A549 (cell line): ENCODE measurements at regions not wholly inside any gene's neighbourhood (a gene's known extent, or its start where the extent isn't known, plus 50 kb on each side); places are given as distances from the start of the nearest gene placed in this dataset.

Experiments used
- CEBPB ChIP-seq, 2 experiments: fragments of >200 bp in 1 of 2; sonication (Bioruptor Twin) in 1 of 2; formaldehyde crosslinking in 1 of 2; IDR thresholded peaks; 2 replicates each; pipeline ENCODE4 v1.6.1; 2012 to 2016
- CHD2 ChIP-seq: fragments of 150-350 bp; IDR thresholded peaks from 2 replicates; pipeline ENCODE4 v1.6.1; 2014; ENCODE audit warnings: low read length; ENCODE audit not compliant: partially characterized antibody
- EHF ChIP-seq: fragments of 250-450 bp; sonication (Bioruptor Pico); IDR thresholded peaks from 2 replicates; pipeline ENCODE4 v1.5.0; 2020; ENCODE audit warnings: mild to moderate bottlenecking
- EHMT2 ChIP-seq: fragments of 200-600 bp; sonication (generic); IDR thresholded peaks from 2 replicates; pipeline ENCODE4 v1.6.1; 2016; ENCODE audit warnings: antibody characterized with exemption, low read depth, mild to moderate bottlenecking, moderate library complexity
- EP300 ChIP-seq, 2 experiments: fragments of >200 bp; sonication (Bioruptor Twin); formaldehyde crosslinking; IDR thresholded peaks; 2 replicates in 1 of 2; 3 replicates in 1 of 2; pipeline ENCODE4 v1.6.1; 2016 to 2017
- ESRRA ChIP-seq: fragments of 150-350 bp; IDR thresholded peaks from 2 replicates; pipeline ENCODE4 v1.6.1; 2014; ENCODE audit warnings: mild to moderate bottlenecking, low read length, borderline replicate concordance
- FOSB ChIP-seq: fragments of 250-450 bp; sonication (Bioruptor Pico); IDR thresholded peaks from 2 replicates; pipeline ENCODE4 v1.5.0; 2020; ENCODE audit warnings: mild to moderate bottlenecking, moderate library complexity
- HDAC2 ChIP-seq: fragments of 200-600 bp; sonication (generic); IDR thresholded peaks from 2 replicates; pipeline ENCODE4 v1.6.1; 2016
- MAFK ChIP-seq: fragments of 450-650 bp; IDR thresholded peaks from 2 replicates; pipeline ENCODE4 v1.6.1; 2014; ENCODE audit not compliant: partially characterized antibody
- NR3C1 ChIP-seq: fragments of >200 bp; sonication (Bioruptor Twin); formaldehyde crosslinking; IDR thresholded peaks from 3 replicates; pipeline ENCODE4 v1.6.1; 2017
- POLR2A ChIP-seq: IDR thresholded peaks from 2 replicates; pipeline ENCODE4 v1.6.1; 2012; ENCODE audit warnings: mild to moderate bottlenecking, low read length
- RAD21 ChIP-seq, 2 experiments: fragments of >200 bp in 1 of 2; sonication (Bioruptor Twin) in 1 of 2; formaldehyde crosslinking in 1 of 2; IDR thresholded peaks in 1 of 2; conservative IDR thresholded peaks in 1 of 2; 2 replicates in 1 of 2; 3 replicates in 1 of 2; pipeline ENCODE4 v1.6.1; 2012 to 2018; ENCODE audit warnings: inconsistent platforms in 1 of 2
- SMC3 ChIP-seq: fragments of >200 bp; sonication (Bioruptor Twin); formaldehyde crosslinking; IDR thresholded peaks from 3 replicates; pipeline ENCODE4 v1.6.1; 2018; ENCODE audit warnings: inconsistent platforms
- TF ChIP-seq, protein P1 (sequence below): fragments of >200 bp; sonication (Bioruptor Twin); formaldehyde crosslinking; IDR thresholded peaks from 3 replicates; pipeline ENCODE4 v1.5.1; 2016

DNA sequence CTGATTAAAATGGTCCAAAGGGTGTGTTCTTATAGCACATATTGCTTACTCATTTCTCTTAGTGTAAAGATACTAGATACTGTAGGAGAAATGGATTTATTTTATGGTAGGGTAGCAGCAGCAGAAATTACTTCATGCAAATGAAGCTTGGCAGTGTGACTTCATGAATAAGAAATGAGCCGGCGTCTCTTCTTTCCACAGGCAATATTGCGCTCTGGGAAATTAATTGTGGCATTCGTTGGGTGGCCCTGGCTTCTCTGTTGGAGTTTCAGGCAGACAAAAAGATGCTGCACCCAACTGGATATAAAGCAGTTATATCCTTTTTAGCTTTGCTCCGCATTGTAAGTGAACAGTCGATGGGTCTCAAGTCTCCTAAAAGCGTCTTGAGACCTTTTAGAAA is 211.0 kb upstream of the NAV2 start:
- TF ChIP-seq, protein P1, sequence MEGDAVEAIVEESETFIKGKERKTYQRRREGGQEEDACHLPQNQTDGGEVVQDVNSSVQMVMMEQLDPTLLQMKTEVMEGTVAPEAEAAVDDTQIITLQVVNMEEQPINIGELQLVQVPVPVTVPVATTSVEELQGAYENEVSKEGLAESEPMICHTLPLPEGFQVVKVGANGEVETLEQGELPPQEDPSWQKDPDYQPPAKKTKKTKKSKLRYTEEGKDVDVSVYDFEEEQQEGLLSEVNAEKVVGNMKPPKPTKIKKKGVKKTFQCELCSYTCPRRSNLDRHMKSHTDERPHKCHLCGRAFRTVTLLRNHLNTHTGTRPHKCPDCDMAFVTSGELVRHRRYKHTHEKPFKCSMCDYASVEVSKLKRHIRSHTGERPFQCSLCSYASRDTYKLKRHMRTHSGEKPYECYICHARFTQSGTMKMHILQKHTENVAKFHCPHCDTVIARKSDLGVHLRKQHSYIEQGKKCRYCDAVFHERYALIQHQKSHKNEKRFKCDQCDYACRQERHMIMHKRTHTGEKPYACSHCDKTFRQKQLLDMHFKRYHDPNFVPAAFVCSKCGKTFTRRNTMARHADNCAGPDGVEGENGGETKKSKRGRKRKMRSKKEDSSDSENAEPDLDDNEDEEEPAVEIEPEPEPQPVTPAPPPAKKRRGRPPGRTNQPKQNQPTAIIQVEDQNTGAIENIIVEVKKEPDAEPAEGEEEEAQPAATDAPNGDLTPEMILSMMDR: no peak
- TF ChIP-seq EP300 (IDR thresholded peaks at IDR 0.05) (no peak), RAD21 (conservative IDR thresholded peaks at IDR 0.05 in 1 of 2, IDR thresholded peaks at IDR 0.05 in 1 of 2) (no peak), POLR2A (no peak), CEBPB (IDR thresholded peaks at IDR 0.05) (no peak), HDAC2 (no peak), EHF (CRISPR knock-in tag) (no peak), EHMT2 (no peak), ESRRA (no peak), SMC3 (no peak), CHD2 (no peak), NR3C1 (no peak), FOSB (CRISPR knock-in tag) (no peak), MAFK (no peak)
